ENCODE measurements at regions not wholly inside any gene's neighbourhood (a gene's known extent, or its start where the extent isn't known, plus 50 kb on each side); places are given as distances from the start of the nearest gene placed in this dataset.

GRCh38 chr11:81174646-81175330 is 1558.9 kb downstream of the FAM181B start:
- Mint-ChIP-seq H3K27me3 (ENCODE audit: low read depth) (no peaks in the 10 kb centered on the region), H3K9me3 (ENCODE audit: insufficient read depth) (no peaks in the 10 kb centered on the region), H3K4me1 (ENCODE audit: low read depth) (no peaks in the 10 kb centered on the region), H3K27ac (no peak overlapping the region), H3K4me3 (no peak overlapping the region), H3K36me3 (ENCODE audit: low read depth) (no peaks in the 10 kb centered on the region)
- CTCF ChIA-PET = no interaction called here
- POLR2A ChIA-PET = no interaction called here
- ATAC-seq = no peak
- no peak for DNase-seq

- Mint-ChIP-seq H3K9me3 (ENCODE audit: insufficient read depth) (peaks cover 4% of the 10 kb centered on the region), H3K27ac (no peak overlapping the region), H3K36me3 (ENCODE audit: low read depth) (no peaks in the 10 kb centered on the region), H3K4me3 (no peak overlapping the region), H3K27me3 (ENCODE audit: low read depth) (no peaks in the 10 kb centered on the region), H3K4me1 (ENCODE audit: low read depth) (no peaks in the 10 kb centered on the region)
- ChIA-PET POLR2A (no interaction called here), CTCF (interaction anchor here (0.6 kb wide), 1 partner anchor 37 kb away, joined by 3 read pairs; no protein-coding TSS in a partner anchor)
- ATAC-seq = no peak
- no peak for DNase-seq
These were observed 1568.5 kb downstream of the FAM181B start for GRCh38 chr11:81165164-81165563.

DNA sequence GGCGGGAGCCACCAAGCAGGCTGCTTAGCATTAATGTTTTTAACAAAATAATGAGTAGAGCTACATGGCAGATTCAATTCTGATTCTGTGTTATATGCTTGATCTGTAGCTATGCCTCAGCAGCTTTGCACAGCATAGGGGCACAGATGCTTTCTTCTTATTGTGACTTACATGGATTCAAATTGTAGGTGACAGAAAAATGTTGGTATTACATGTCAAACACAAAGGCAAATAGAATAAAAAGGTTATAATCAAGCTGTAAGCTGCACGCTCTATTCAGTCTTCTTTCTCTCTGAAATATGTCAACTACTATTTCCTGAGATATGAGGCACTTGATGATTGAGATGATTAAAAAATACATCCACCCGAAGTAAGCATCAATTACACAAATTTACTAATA is 1573.8 kb downstream of the FAM181B start:
- Mint-ChIP-seq H3K36me3 (ENCODE audit: low read depth) (no peaks in the 10 kb centered on the region), H3K9me3 (ENCODE audit: insufficient read depth) (no peaks in the 10 kb centered on the region), H3K27me3 (ENCODE audit: low read depth) (no peaks in the 10 kb centered on the region), H3K4me3 (no peak overlapping the region), H3K27ac (no peak overlapping the region), H3K4me1 (ENCODE audit: low read depth) (no peaks in the 10 kb centered on the region)
- DNase-seq (no peak), ATAC-seq (no peak)
- POLR2A ChIA-PET = no interaction called here
- CTCF ChIA-PET = no interaction called here

DNA sequence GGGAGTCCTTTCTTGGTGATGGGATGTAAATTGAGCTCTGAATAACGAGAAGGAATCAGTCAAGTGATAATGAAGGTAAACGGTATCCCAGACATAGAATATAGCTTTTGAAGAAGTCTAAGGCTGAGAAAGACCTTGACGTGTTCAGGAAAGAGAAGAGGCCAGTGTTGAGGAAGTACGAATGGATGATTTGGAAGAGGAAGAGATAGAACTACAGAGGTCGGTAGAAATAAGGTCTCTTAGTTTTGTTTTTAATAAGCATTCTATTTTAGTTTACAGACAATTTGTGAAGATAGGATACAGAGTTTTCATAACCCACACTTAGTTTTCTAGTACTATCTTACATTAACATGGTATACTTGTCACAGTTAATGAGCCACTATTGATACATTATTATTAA is 1598.1 kb downstream of the FAM181B start:
- ChIA-PET CTCF (no interaction called here), POLR2A (no interaction called here)
- Mint-ChIP-seq H3K36me3 (ENCODE audit: low read depth) (no peaks in the 10 kb centered on the region), H3K27ac (no peak overlapping the region), H3K27me3 (ENCODE audit: low read depth) (no peaks in the 10 kb centered on the region), H3K4me3 (no peak overlapping the region), H3K9me3 (ENCODE audit: insufficient read depth) (no peaks in the 10 kb centered on the region), H3K4me1 (ENCODE audit: low read depth) (no peaks in the 10 kb centered on the region)
- ATAC-seq (no peak), DNase-seq (no peak)

- Mint-ChIP-seq H3K9me3 (ENCODE audit: insufficient read depth) (no peaks in the 10 kb centered on the region), H3K4me3 (no peak overlapping the region), H3K36me3 (ENCODE audit: low read depth) (no peaks in the 10 kb centered on the region), H3K4me1 (ENCODE audit: low read depth) (no peaks in the 10 kb centered on the region), H3K27ac (no peak overlapping the region), H3K27me3 (ENCODE audit: low read depth) (no peaks in the 10 kb centered on the region)
- CTCF ChIA-PET = no interaction called here
- DNase-seq (no peak), ATAC-seq (no peak)
- POLR2A ChIA-PET = no interaction called here
These were observed 1604.0 kb downstream of the FAM181B start for GRCh38 chr11:81129618-81130017.

- H3K36me3 Mint-ChIP-seq (ENCODE audit: low read depth) = no peaks in the 10 kb centered on the region
These were observed 1620.9 kb downstream of the FAM181B start for GRCh38 chr11:81112718-81113117.

GRCh38 chr11:81104051-81104450 is 1629.6 kb downstream of the FAM181B start:
- POLR2A ChIA-PET = no interaction called here
- Mint-ChIP-seq H3K9me3 (ENCODE audit: insufficient read depth) (no peaks in the 10 kb centered on the region), H3K4me3 (no peak overlapping the region), H3K27me3 (ENCODE audit: low read depth) (no peaks in the 10 kb centered on the region), H3K27ac (no peak overlapping the region), H3K36me3 (ENCODE audit: low read depth) (no peaks in the 10 kb centered on the region), H3K4me1 (ENCODE audit: low read depth) (no peaks in the 10 kb centered on the region)
- no peak for ATAC-seq
- DNase-seq = no peak
- CTCF ChIA-PET = no interaction called here

More at GRCh38 chr11:81112718-81113117, 1620.9 kb downstream of the FAM181B start:
- no peak for DNase-seq
- Mint-ChIP-seq H3K9me3 (ENCODE audit: insufficient read depth) (no peaks in the 10 kb centered on the region), H3K27ac (no peak overlapping the region), H3K4me1 (ENCODE audit: low read depth) (no peaks in the 10 kb centered on the region), H3K27me3 (ENCODE audit: low read depth) (no peaks in the 10 kb centered on the region), H3K4me3 (no peak overlapping the region)
- ATAC-seq = no peak
- ChIA-PET CTCF (no interaction called here), POLR2A (no interaction called here)

GRCh38 chr11:81098471-81098870 is 1635.2 kb downstream of the FAM181B start:
- no peak overlapping the region for H3K4me3 Mint-ChIP-seq
- no peaks in the 10 kb centered on the region for H3K9me3 Mint-ChIP-seq (ENCODE audit: insufficient read depth)
- ChIA-PET POLR2A (no interaction called here), CTCF (no interaction called here)
- H3K36me3 Mint-ChIP-seq (ENCODE audit: low read depth) = no peaks in the 10 kb centered on the region
- no peak overlapping the region for H3K27ac Mint-ChIP-seq
- H3K27me3 Mint-ChIP-seq (ENCODE audit: low read depth) = no peaks in the 10 kb centered on the region
- no peaks in the 10 kb centered on the region for H3K4me1 Mint-ChIP-seq (ENCODE audit: low read depth)
- ATAC-seq = no peak
- DNase-seq = no peak

DNA sequence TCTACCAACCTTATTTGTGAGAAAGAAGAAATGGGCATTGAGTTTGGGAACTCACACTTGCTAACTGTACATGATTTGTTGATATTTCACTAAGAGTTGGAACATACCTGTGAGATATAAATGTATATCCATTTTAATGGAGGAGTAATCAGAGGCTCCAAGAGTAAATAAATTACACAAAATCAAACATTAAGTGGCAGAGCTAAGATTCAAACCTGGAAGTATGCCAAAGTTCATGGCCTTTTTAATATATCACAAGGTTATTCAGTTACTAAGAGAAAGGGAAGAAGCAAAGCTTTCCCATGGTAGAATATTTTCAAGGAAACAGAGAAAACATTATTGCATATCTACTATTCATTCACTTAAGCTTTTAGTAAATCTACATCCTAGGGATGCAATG is 1641.1 kb downstream of the FAM181B start:
- H3K9me3 Mint-ChIP-seq (ENCODE audit: insufficient read depth) = no peaks in the 10 kb centered on the region
- H3K4me1 Mint-ChIP-seq (ENCODE audit: low read depth) = no peaks in the 10 kb centered on the region
- H3K27me3 Mint-ChIP-seq (ENCODE audit: low read depth) = no peaks in the 10 kb centered on the region
- DNase-seq (no peak), ATAC-seq (no peak)
- no peak overlapping the region for H3K4me3 Mint-ChIP-seq
- H3K36me3 Mint-ChIP-seq (ENCODE audit: low read depth) = no peaks in the 10 kb centered on the region
- ChIA-PET CTCF (no interaction called here), POLR2A (no interaction called here)
- no peak overlapping the region for H3K27ac Mint-ChIP-seq

GRCh38 chr11:81089242-81089641 is 1644.4 kb downstream of the FAM181B start:
- H3K4me3 Mint-ChIP-seq = no peak overlapping the region
- DNase-seq = no peak
- no peaks in the 10 kb centered on the region for H3K27me3 Mint-ChIP-seq (ENCODE audit: low read depth)
- H3K9me3 Mint-ChIP-seq (ENCODE audit: insufficient read depth) = no peaks in the 10 kb centered on the region
- H3K27ac Mint-ChIP-seq = no peak overlapping the region
- CTCF ChIA-PET = no interaction called here
- no peak for ATAC-seq
- POLR2A ChIA-PET = no interaction called here
- H3K36me3 Mint-ChIP-seq (ENCODE audit: low read depth) = no peaks in the 10 kb centered on the region
- no peaks in the 10 kb centered on the region for H3K4me1 Mint-ChIP-seq (ENCODE audit: low read depth)

GRCh38 chr11:81080476-81080875 is 1639.6 kb upstream of the TENM4 start:
- Mint-ChIP-seq H3K9me3 (ENCODE audit: insufficient read depth) (no peaks in the 10 kb centered on the region), H3K4me1 (ENCODE audit: low read depth) (no peaks in the 10 kb centered on the region), H3K36me3 (ENCODE audit: low read depth) (no peaks in the 10 kb centered on the region), H3K27ac (no peak overlapping the region), H3K4me3 (no peak overlapping the region), H3K27me3 (ENCODE audit: low read depth) (no peaks in the 10 kb centered on the region)
- DNase-seq = no peak
- POLR2A ChIA-PET = no interaction called here
- CTCF ChIA-PET = no interaction called here
- no peak for ATAC-seq

- no peaks in the 10 kb centered on the region for H3K27me3 Mint-ChIP-seq (ENCODE audit: low read depth)
- no peaks in the 10 kb centered on the region for H3K36me3 Mint-ChIP-seq (ENCODE audit: low read depth)
- H3K27ac Mint-ChIP-seq = no peak overlapping the region
- H3K4me3 Mint-ChIP-seq = no peak overlapping the region
- ChIA-PET POLR2A (no interaction called here), CTCF (no interaction called here)
- H3K9me3 Mint-ChIP-seq (ENCODE audit: insufficient read depth) = peaks cover 7% of the 10 kb centered on the region
- H3K4me1 Mint-ChIP-seq (ENCODE audit: low read depth) = no peaks in the 10 kb centered on the region
- DNase-seq (no peak), ATAC-seq (no peak)
These were observed 1631.4 kb upstream of the TENM4 start for GRCh38 chr11:81072273-81072672.

GRCh38 chr11:81071606-81072005 is 1630.8 kb upstream of the TENM4 start:
- Mint-ChIP-seq H3K27ac (no peak overlapping the region), H3K36me3 (ENCODE audit: low read depth) (no peaks in the 10 kb centered on the region), H3K9me3 (ENCODE audit: insufficient read depth) (peaks cover 7% of the 10 kb centered on the region), H3K4me3 (no peak overlapping the region), H3K27me3 (ENCODE audit: low read depth) (no peaks in the 10 kb centered on the region), H3K4me1 (ENCODE audit: low read depth) (no peaks in the 10 kb centered on the region)
- DNase-seq (no peak), ATAC-seq (no peak)
- ChIA-PET CTCF (no interaction called here), POLR2A (interaction anchor here (0.7 kb wide), 1 partner anchor 35 kb away, joined by 3 read pairs; no protein-coding TSS in a partner anchor)
